HL-60 (cell line): ENCODE measurements at regions not wholly inside any gene's neighbourhood (a gene's known extent, or its start where the extent isn't known, plus 50 kb on each side); places are given as distances from the start of the nearest gene placed in this dataset.

Experiments used
- DNase-seq, 2 experiments: peaks; one replicate each; pipeline ENCODE4 v3.0.0-alpha.2; 2010 to 2020; ENCODE audit warnings: low read depth in 1 of 2, low spot score in 1 of 2
- H3K27ac ChIP-seq: fragments of 250-450 bp; sonication (Bioruptor Pico); replicated peaks from 2 replicates; pipeline ENCODE4 v1.5.1; 2020; ENCODE audit warnings: mild to moderate bottlenecking, moderate library complexity
- H3K27me3 ChIP-seq: fragments of 250-450 bp; sonication (Bioruptor Pico); 2 replicates; pipeline ENCODE4 v1.5.1; 2021; ENCODE audit warnings: mild to moderate bottlenecking, moderate library complexity; ENCODE audit not compliant: insufficient read depth, poor library complexity, severe bottlenecking
- H3K4me3 ChIP-seq: replicated peaks from 2 replicates; pipeline ENCODE4 v1.5.1; 2011; ENCODE audit warnings: mild to moderate bottlenecking, control low read depth, low read length; ENCODE audit not compliant: insufficient read depth
- GABPA ChIP-seq: IDR thresholded peaks from 2 replicates; pipeline ENCODE4 v1.6.1; 2012; ENCODE audit warnings: low read depth
- POLR2AphosphoS5 ChIP-seq: IDR thresholded peaks from 2 replicates; pipeline ENCODE4 v1.6.1; 2012; ENCODE audit warnings: low read depth
- REST ChIP-seq: IDR thresholded peaks from 2 replicates; pipeline ENCODE4 v1.6.1; 2012; ENCODE audit warnings: low read depth; ENCODE audit not compliant: insufficient replicate concordance
- SPI1 ChIP-seq: IDR thresholded peaks from 2 replicates; pipeline ENCODE4 v1.6.1; 2012; ENCODE audit warnings: low read depth, mild to moderate bottlenecking, borderline replicate concordance
- TF ChIP-seq, protein P1 (sequence below): IDR thresholded peaks from one replicate; pipeline ENCODE4 v1.5.1; 2011; ENCODE audit warnings: low read length, control low read depth, inconsistent platforms; ENCODE audit not compliant: insufficient read depth

DNA sequence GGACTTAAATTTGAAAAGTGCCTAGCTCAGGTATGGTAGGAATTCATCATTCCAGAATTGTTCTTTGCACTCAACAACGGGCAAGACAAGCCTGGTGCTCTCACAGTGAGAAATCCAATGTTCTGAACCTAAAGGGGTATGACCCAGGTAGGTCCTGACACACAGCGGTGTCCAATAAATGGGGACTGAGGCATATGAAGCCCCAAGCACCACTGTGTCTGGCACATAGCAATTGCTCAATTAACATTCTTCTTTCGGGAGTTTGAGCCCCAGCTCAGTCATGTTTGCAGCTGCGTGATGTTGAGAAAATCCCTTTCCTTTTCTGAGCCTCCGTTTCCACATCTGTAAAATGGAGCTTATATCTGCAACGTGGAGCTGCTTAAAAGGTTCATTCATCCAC, 535.8 kb downstream of the MIAT start:
- no peak overlapping the region for H3K4me3 ChIP-seq
- no peak overlapping the region for H3K27ac ChIP-seq
- DNase-seq = no peak
- H3K27me3 ChIP-seq = no peaks in the 10 kb centered on the region
- TF ChIP-seq SPI1 = no peak
- TF ChIP-seq, protein P1, sequence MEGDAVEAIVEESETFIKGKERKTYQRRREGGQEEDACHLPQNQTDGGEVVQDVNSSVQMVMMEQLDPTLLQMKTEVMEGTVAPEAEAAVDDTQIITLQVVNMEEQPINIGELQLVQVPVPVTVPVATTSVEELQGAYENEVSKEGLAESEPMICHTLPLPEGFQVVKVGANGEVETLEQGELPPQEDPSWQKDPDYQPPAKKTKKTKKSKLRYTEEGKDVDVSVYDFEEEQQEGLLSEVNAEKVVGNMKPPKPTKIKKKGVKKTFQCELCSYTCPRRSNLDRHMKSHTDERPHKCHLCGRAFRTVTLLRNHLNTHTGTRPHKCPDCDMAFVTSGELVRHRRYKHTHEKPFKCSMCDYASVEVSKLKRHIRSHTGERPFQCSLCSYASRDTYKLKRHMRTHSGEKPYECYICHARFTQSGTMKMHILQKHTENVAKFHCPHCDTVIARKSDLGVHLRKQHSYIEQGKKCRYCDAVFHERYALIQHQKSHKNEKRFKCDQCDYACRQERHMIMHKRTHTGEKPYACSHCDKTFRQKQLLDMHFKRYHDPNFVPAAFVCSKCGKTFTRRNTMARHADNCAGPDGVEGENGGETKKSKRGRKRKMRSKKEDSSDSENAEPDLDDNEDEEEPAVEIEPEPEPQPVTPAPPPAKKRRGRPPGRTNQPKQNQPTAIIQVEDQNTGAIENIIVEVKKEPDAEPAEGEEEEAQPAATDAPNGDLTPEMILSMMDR = no peak
- TF ChIP-seq REST = no peak
- TF ChIP-seq GABPA = no peak
- no peak for TF ChIP-seq POLR2AphosphoS5

- TF ChIP-seq POLR2AphosphoS5 = no peak
- no peak for TF ChIP-seq GABPA
- TF ChIP-seq REST = no peak
- no peak for TF ChIP-seq SPI1
- TF ChIP-seq, protein P1 = no peak
- Histone ChIP-seq H3K4me3 (no peak overlapping the region), H3K27me3 (no peaks in the 10 kb centered on the region), H3K27ac (no peak overlapping the region)
- DNase-seq = no peak
Measured at GRCh38 chr22:27193636-27194035, 536.2 kb downstream of the MIAT start.

DNA sequence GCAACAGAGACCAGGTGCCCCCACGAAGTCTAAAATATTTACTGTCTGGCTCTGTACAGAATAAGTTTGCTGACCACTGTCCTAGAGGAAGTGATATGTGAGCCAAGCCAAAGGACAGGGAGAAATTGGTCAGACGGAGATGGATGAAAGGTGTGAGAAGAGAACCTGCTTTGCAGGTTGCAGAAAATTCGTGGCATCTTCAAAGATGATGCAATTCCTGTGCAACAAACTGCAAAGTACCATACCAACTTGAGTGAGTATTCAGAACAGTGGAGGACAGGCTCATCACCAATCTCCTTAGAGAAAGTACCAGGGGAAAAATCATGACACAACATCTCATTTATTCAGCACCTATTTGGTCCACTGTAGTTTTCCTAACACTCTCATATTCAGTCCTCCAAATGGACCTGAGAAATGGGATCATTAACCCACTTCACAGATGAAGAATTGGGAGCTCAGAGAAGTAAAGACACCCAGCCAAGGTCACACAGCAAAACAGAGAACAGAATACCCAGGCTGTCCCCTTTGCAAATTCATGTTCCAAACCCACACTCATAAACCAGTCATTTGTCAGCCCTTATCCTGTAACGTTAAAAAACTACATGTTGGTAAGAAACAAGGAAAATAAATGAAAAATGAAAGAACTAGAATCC, 536.8 kb downstream of the MIAT start:
- H3K4me3 ChIP-seq = no peak overlapping the region
- H3K27me3 ChIP-seq = no peaks in the 10 kb centered on the region
- TF ChIP-seq, protein P1 = no peak
- TF ChIP-seq REST = no peak
- no peak for TF ChIP-seq GABPA
- no peak for TF ChIP-seq SPI1
- no peak for TF ChIP-seq POLR2AphosphoS5
- no peak for DNase-seq
- no peak overlapping the region for H3K27ac ChIP-seq
